Natural killer cell (primary cell): ENCODE measurements at regions not wholly inside any gene's neighbourhood (a gene's known extent, or its start where the extent isn't known, plus 50 kb on each side); places are given as distances from the start of the nearest gene placed in this dataset.

Source experiments
- ATAC-seq, 3 donors: fragments of 150-1000 bp in 2 of 3; fragments of 200-7000 bp in 1 of 3; cut with Tn5 transposase; 1 replicate in 1 of 3; 2 replicates in 2 of 3; pipeline ENCODE4 v1.10.0; 2021; ENCODE audit warnings: mild to moderate bottlenecking in 2 of 3, moderate library complexity in 2 of 3
- DNase-seq, 2 donors: peaks; one replicate each; pipeline versions ENCODE4 v3.0.0 to v3.0.0-alpha.2; 2013 to 2021; ENCODE audit warnings: mixed read lengths in 1 of 2
- H3K27ac ChIP-seq: one replicate; pipeline ENCODE4 v1.5.1; 2013; ENCODE audit warnings: mild to moderate bottlenecking, low read length
- H3K27me3 ChIP-seq: one replicate; pipeline ENCODE4 v1.6.1; 2013; ENCODE audit warnings: low read length; ENCODE audit not compliant: control insufficient read depth, insufficient read depth
- H3K36me3 ChIP-seq: one replicate; pipeline ENCODE4 v1.6.1; 2013; ENCODE audit warnings: low read length; ENCODE audit not compliant: control insufficient read depth, insufficient read depth
- H3K4me1 ChIP-seq: one replicate; pipeline ENCODE4 v1.6.1; 2013; ENCODE audit warnings: low read length; ENCODE audit not compliant: control insufficient read depth, insufficient read depth
- H3K4me3 ChIP-seq: one replicate; pipeline ENCODE4 v1.5.1; 2013; ENCODE audit warnings: low read length
- H3K9me3 ChIP-seq: one replicate; pipeline ENCODE4 v1.6.1; 2013; ENCODE audit warnings: low read length; ENCODE audit not compliant: control insufficient read depth, insufficient read depth
- H3K27ac Mint-ChIP-seq, 2 donors: one replicate each; pipeline ENCODE4 v1.8.0; 2022; ENCODE audit warnings: mild to moderate bottlenecking in 2 of 2, mixed read lengths in 2 of 2, moderate library complexity in 1 of 2
- H3K27me3 Mint-ChIP-seq, 2 donors: one replicate each; pipeline ENCODE4 v1.8.0; 2022; ENCODE audit warnings: low read depth in 2 of 2, mixed read lengths in 2 of 2
- H3K36me3 Mint-ChIP-seq: one replicate; pipeline ENCODE4 v1.8.0; 2022; ENCODE audit warnings: mixed read lengths
- H3K4me1 Mint-ChIP-seq, 2 donors: one replicate each; pipeline ENCODE4 v1.8.0; 2022; ENCODE audit warnings: mixed read lengths in 2 of 2
- H3K4me3 Mint-ChIP-seq: one replicate; pipeline ENCODE4 v1.8.0; 2022; ENCODE audit warnings: mild to moderate bottlenecking, moderate library complexity, mixed read lengths
- H3K9me3 Mint-ChIP-seq, 2 donors: one replicate each; pipeline ENCODE4 v1.8.0; 2022; ENCODE audit warnings: mixed read lengths in 2 of 2
- CTCF ChIP-seq: fragments of 200-600 bp; IDR thresholded peaks from one replicate; pipeline ENCODE4 v1.8.0; 2022; ENCODE audit warnings: antibody characterized with exemption
- WGBS: methylation state at CpG from one replicate; pipeline ENCODE4 v1.1.7; 2013; ENCODE audit warnings: missing lambda C conversion rate; ENCODE audit not compliant: insufficient coverage; 5-methylcytosine and 5-hydroxymethylcytosine counted together
- intact Hi-C: fragments of 100-400 bp; cut with micrococcal nuclease; formaldehyde crosslinking; loops from one replicate; pipeline ENCODE4 v1.14.2; 2022

- H3K9me3 Mint-ChIP-seq, result no peaks in the 10 kb centered on the region
Measured at GRCh38 chr15:95834028-95834804, 496.3 kb upstream of the NR2F2 start.

GRCh38 chr15:95836536-95836935 is 494.0 kb upstream of the NR2F2 start:
- no peaks in the 10 kb centered on the region for H3K9me3 ChIP-seq
- no peak for ATAC-seq
- no peaks in the 10 kb centered on the region for H3K36me3 Mint-ChIP-seq
- no CpG with 5 or more reads among the region's 1 CpG for WGBS
- H3K4me3 Mint-ChIP-seq, result no peak overlapping the region
- no peak for TF ChIP-seq CTCF
- no peak for DNase-seq
- no peaks in the 10 kb centered on the region for H3K27me3 Mint-ChIP-seq
- H3K4me3 ChIP-seq, result no peak overlapping the region
- intact Hi-C loops, result no loop called here
- no peak overlapping the region for H3K27ac ChIP-seq
- H3K36me3 ChIP-seq, result no peaks in the 10 kb centered on the region
- H3K4me1 ChIP-seq, result peaks cover 7% of the 10 kb centered on the region
- peaks cover 28 to 30% of the 10 kb centered on the region in 2 donors for H3K4me1 Mint-ChIP-seq
- H3K9me3 Mint-ChIP-seq, result no peaks in the 10 kb centered on the region
- H3K27ac Mint-ChIP-seq, result no peak overlapping the region
- no peaks in the 10 kb centered on the region for H3K27me3 ChIP-seq

More at GRCh38 chr15:95834028-95834804, 496.3 kb upstream of the NR2F2 start:
- ATAC-seq (no peak), DNase-seq (no peak)
- Mint-ChIP-seq H3K4me3 (no peak overlapping the region), H3K36me3 (no peaks in the 10 kb centered on the region), H3K4me1 (peaks cover 6 to 16% of the 10 kb centered on the region in 2 donors), H3K27me3 (no peaks in the 10 kb centered on the region), H3K27ac (no peak overlapping the region)
- no peak overlapping the region for H3K4me3 ChIP-seq
- no peaks in the 10 kb centered on the region for H3K4me1 ChIP-seq
- WGBS, result 100% methylated on average over 2 of the region's 5 CpGs
- H3K27ac ChIP-seq, result no peak overlapping the region
- no peak for TF ChIP-seq CTCF
- intact Hi-C loops, result no loop called here
- no peaks in the 10 kb centered on the region for H3K27me3 ChIP-seq
- no peaks in the 10 kb centered on the region for H3K36me3 ChIP-seq
- H3K9me3 ChIP-seq, result no peaks in the 10 kb centered on the region

GRCh38 chr15:95837341-95838004 is 493.0 kb upstream of the NR2F2 start:
- intact Hi-C loops, result loop anchor here (2.0 kb wide), 1 partner anchor 27 kb away; no protein-coding TSS in a partner anchor

More at GRCh38 chr15:95837341-95838004, 493.0 kb upstream of the NR2F2 start:
- no peaks in the 10 kb centered on the region for H3K36me3 Mint-ChIP-seq
- TF ChIP-seq CTCF, result no peak
- no peak for ATAC-seq
- H3K27me3 Mint-ChIP-seq, result no peaks in the 10 kb centered on the region
- no peaks in the 10 kb centered on the region for H3K36me3 ChIP-seq
- peaks cover 28 to 30% of the 10 kb centered on the region in 2 donors for H3K4me1 Mint-ChIP-seq
- no peaks in the 10 kb centered on the region for H3K9me3 Mint-ChIP-seq
- no peaks in the 10 kb centered on the region for H3K9me3 ChIP-seq
- no CpG with 5 or more reads among the region's 4 CpGs for WGBS
- peaks cover 7% of the 10 kb centered on the region for H3K4me1 ChIP-seq
- no peak overlapping the region for H3K4me3 ChIP-seq
- no peak overlapping the region for H3K27ac Mint-ChIP-seq
- no peaks in the 10 kb centered on the region for H3K27me3 ChIP-seq
- H3K4me3 Mint-ChIP-seq, result no peak overlapping the region
- no peak for DNase-seq
- no peak overlapping the region for H3K27ac ChIP-seq
